NCI-H2227 (cell line): ENCODE measurements at regions not wholly inside any gene's neighbourhood (a gene's known extent, or its start where the extent isn't known, plus 50 kb on each side); places are given as distances from the start of the nearest gene placed in this dataset.
"Not testable (repeated sequence)": the region's sequence is repeated elsewhere in the genome, so short reads cannot be mapped to it uniquely, and the experiment has no call there.

Experiments used
- DNase-seq: peaks from one replicate; lab custom pipeline; 2025; ENCODE audit not compliant: unreplicated experiment; lab: John Stamatoyannopoulos, UW

GRCh38 chr1:234922987-234923386 is 205.7 kb downstream of the TOMM20 start:
- DNase-seq, result no peak

GRCh38 chr1:234921266-234922062 is 207.2 kb downstream of the TOMM20 start:
- no peak for DNase-seq

DNA sequence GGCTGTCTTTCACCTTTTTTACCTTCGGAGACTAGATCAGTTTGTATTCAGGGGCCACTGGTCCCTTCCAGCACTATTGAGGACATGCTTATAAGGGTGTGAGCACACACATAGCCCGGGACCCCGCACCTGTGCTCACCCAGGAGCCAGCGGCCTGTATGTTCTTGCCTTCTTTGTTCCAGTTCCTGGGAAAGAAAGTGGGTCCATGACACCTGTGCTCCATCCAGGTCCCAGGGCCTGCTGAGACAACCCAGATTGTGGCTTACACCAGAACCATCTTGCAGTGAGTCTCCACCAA is 207.8 kb downstream of the TOMM20 start:
- no peak for DNase-seq

- no peak for DNase-seq
These were observed 208.3 kb downstream of the TOMM20 start for GRCh38 chr1:234920136-234920842.

- no peak for DNase-seq
These were observed 209.5 kb downstream of the TOMM20 start for GRCh38 chr1:234918961-234919761.

GRCh38 chr1:234918181-234918841 is 210.3 kb downstream of the TOMM20 start:
- no peak for DNase-seq

DNA sequence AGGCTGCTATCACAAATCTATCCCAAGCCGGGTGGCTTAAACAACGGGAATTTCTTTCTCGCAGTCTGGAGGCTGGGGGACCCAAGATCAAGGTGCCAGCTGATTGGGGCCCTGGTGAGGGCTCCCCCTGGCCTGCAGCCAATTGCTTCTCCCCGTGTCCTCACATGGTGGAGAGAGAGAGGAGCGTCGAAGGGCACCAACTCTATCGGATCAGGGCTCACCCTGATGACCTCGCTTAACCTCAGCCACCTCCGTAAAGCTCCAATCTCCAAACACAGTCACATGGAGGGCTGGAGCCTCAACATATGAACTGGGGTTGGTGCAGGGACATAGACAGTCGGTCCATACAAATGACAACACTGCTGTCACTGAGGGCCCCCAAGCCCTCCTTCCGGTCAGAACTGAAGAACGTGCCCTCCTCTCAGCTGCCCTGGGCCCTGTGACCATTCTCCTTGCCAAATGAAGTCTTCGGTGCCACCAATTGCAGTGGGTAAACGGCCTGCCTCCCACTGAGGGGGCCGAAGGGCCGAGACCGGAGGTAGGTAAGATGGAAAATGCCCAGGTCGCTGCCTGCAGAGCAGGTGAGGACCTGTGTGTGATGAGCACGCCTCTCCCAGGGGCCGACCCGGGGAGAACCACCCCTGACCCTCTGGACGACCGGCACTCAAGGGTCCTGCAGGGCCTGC is 211.0 kb downstream of the TOMM20 start:
- no peak for DNase-seq

DNA sequence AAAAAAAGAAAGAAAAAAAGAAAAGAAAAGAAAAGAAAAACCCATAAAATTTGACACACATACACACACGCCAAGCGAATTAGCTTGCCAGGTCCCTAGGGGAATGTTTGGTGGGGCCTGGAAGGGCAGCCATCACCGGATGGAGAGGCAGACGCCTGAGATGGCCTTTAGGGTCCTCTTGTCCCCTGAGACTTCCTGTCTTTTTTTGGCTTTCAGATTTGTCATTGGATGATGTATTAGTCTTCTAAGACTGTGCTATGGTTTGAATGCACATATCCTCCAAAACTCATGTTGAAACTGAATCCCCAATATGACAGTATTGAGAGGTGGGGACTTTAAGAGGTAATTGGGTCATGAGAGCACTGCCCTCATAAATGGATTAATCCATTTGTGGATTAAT is 211.8 kb downstream of the TOMM20 start:
- no peak for DNase-seq

DNA sequence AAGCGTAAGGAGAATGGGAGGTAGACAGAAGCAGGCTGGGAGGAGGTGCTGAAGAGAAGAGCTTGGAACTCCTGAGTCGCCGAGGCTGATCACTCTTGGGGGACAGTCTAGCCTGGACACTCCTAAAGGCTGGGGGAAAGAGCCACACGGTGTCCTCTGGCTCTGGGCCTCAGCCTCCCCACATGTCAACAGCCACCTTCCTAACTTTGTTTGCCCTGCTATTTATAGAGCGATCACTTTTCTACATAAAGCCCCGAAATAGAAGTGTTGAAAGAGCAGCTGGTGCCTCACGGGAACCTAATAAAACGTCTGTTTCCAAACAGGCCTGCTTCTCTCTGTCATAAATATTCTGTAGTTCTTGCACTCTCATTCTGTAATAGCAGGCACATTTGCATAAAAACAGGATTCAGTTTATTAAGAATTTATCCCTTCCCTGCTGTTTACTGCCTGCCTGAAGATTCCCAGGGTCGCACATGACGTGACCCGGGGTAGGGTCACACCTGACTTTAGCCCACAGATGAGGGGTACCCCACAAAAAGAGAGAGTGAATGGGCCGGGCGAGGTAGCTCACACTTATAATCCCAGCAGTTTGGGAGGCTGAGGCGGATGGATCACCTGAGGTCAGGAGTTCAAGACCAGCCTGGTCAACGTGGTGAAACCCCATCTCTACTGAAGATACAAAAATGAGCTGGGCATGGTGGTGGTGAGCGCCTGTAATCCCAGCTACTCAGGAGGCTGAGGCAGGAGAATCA is 212.5 kb downstream of the TOMM20 start:
- no peak for DNase-seq

DNA sequence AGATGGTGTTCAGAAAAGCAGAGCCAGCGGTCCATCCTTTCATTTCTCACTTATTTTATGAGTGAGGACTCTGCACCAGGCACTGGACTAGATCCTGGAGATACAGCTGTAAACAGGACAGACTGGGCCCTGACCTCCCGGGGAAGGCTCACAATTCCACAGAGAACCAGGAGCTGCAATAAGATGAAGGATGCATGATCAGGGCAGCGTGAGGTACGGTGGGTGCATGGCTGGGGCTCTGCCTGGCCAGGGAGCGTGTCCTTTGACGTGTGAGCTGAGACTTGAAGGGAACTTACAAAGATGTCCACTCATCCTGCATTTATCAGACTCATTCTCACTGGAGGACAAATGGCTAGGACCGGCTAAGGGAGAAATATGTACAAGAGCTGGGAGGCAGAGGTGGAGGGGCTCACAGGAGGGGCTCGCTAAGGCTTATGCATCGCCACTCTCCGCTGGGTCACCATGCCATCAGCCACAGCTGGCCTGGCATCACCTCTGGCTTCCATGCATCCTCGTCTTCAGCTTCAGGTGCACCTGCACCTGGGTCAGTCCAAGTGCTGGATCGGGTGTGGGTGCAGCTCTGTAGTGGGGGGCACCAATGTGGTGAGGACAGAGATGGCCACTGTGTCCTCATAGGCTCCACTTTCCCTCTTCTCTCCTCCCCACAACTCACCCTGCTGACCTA is 213.9 kb downstream of the TOMM20 start:
- no peak for DNase-seq

- no peak for DNase-seq
These were observed 214.9 kb downstream of the TOMM20 start for GRCh38 chr1:234913771-234914170.

GRCh38 chr1:234913278-234913649 is 215.4 kb downstream of the TOMM20 start:
- DNase-seq, result no peak

DNA sequence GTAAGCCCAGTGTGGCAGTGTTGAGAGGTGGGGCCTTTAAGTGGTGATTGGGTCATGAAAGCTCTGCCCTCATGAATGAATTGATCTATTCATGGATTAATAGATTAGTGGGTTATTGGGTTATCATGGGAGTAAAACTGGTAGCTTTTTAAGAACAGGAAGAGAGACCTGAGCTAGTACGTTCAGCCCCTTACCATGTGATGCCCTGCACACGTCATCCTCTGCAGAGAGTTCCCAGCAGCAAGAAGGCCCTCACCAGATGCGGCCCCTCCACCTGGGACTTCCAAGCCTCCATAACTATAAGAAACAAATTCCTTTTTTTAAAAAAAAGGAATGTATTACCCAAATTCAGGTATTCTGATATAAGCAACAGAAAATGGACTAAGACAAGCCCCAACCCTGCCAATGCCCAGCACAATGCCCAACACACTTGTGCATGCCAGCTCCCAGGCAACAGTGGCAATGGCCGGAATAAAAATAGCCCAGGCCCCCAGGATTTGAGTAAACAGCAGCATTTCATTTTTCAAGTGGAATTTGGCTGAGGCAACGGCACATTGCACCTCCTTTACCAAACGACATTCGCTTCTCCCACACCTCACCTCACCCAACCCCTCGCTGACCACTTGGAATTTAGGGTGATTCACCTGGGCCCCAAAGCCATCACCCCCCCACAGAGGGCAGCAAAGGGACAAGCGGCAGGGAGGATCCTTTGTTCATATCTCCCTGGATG is 215.9 kb downstream of the TOMM20 start:
- no peak for DNase-seq

DNA sequence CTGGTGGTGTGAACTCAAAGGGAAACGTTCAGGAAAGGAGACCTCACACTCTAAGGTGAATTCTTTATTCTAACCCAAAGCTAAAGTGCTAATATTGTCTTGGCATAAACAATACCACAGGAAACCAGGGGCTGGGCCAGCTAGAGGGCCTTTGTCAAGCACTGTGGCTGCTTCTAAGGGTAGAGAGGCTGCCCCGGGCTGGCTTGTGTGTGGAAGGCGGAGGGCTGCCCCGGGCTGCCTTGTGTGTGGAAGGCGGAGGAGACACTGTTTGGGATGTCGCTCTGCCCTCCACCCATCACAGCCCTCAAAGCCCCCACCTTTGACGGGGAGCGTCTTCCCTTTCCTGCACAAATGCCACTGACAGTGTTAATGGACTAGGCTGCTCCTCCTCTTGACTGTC is 216.8 kb downstream of the TOMM20 start:
- no peak for DNase-seq

DNA sequence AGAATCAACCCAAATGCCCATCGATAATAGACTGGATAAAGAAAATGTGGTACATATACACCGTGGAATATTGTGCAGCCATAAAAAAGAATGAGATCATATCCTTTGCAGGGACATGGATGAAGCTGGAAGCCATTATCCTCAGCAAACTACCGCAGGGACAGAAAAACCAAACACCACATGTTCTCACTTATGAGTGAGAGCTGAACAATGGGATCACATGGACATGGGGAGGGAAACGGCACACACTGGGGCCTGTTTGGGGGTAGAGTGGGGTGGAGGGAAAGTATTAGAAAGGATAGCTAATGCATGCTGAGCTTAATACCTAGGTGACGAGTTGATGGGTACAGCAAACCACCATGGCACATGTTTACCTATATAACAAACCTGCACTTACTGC is 217.5 kb downstream of the TOMM20 start:
- DNase-seq, result not testable (repeated sequence)

DNA sequence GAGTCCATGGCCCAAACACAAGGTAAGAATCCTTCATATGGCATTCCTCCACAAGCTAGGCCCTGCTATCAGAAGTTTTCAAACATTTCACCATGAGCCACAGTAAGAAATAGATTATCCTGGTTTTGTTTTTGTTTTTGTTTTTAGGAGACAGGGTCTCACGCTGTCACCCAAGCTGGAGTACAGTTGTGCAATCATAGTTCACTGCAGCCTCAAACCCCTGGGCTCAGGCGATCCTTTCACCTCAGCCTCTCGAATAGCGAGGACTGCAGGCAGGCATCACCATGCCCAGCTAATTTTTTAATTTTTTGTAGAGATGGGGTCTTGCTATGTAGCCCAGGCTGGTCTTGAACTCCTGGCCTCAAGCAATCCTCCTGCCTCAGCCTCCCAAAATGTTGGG is 218.8 kb downstream of the TOMM20 start:
- no peak for DNase-seq

DNA sequence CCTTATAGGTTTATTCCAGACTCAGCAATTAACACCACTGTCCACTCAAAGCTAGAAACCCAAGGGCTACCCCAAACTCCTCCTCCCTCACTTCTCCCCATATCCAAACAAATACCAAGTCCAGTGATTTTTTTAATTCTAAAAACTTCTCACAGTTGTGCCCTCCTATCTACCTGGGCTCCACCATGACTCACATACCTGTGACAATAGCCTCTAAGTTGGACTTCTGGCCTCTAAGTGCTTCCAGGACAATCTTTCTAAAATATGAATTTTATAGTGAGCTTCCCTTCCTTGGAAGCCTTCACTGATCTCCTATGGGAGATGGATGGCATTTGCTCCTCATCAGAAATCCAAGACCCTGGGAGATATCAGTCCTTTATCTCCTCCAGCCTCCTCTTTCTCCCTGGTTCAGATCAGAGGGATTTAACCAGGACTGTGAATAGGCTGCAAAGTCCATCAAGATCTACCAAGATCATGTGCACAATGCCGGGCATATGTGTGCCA is 219.3 kb downstream of the TOMM20 start:
- no peak for DNase-seq

GRCh38 chr1:234908571-234908970 is 220.1 kb downstream of the TOMM20 start:
- DNase-seq, result no peak

- DNase-seq, result no peak
These were observed 220.7 kb downstream of the TOMM20 start for GRCh38 chr1:234907940-234908405.
